ENCODE measurements at regions not wholly inside any gene's neighbourhood (a gene's known extent, or its start where the extent isn't known, plus 50 kb on each side); places are given as distances from the start of the nearest gene placed in this dataset.

- no peak overlapping the region for H3K4me3 ChIP-seq
- POLR2A ChIA-PET = no interaction called here
- WGBS (ENCODE audit: missing lambda C conversion rate) = 62% methylated on average over 8 of the region's 8 CpGs
- TF ChIP-seq TFCP2L1 (CRISPR knock-in tag; IDR thresholded peaks at IDR 0.05) (no peak), RAD21 (conservative IDR thresholded peaks at IDR 0.05 in 1 of 2, IDR thresholded peaks at IDR 0.05 in 1 of 2) (no peak), USF2 (IDR thresholded peaks at IDR 0.05) (no peak), ZFP36 (IDR thresholded peaks at IDR 0.05; ENCODE audit: borderline replicate concordance, partially characterized antibody) (no peak), NPAS2 (CRISPR knock-in tag; IDR thresholded peaks at IDR 0.05; ENCODE audit: borderline replicate concordance) (no peak), ESRRA (IDR thresholded peaks at IDR 0.05; ENCODE audit: borderline replicate concordance, low read length) (no peak), ATOH8 (CRISPR knock-in tag; IDR thresholded peaks at IDR 0.05; ENCODE audit: low read depth) (no peak), ZC3H11A (IDR thresholded peaks at IDR 0.05) (no peak), PHF8 (IDR thresholded peaks at IDR 0.05; ENCODE audit: borderline replicate concordance, low read depth) (no peak), MAFK (IDR thresholded peaks at IDR 0.05; ENCODE audit: partially characterized antibody) (no peak), SMC3 (IDR thresholded peaks at IDR 0.05) (no peak), BHLHE40 (IDR thresholded peaks at IDR 0.05; ENCODE audit: low read depth, low read length) (no peak), ZSCAN20 (CRISPR knock-in tag; IDR thresholded peaks at IDR 0.05) (no peak), REST (IDR thresholded peaks at IDR 0.05) (no peak), HOXB5 (CRISPR knock-in tag; IDR thresholded peaks at IDR 0.05) (no peak), HOXB13 (CRISPR knock-in tag; IDR thresholded peaks at IDR 0.05; ENCODE audit: low read depth) (no peak), HMGXB4 (CRISPR knock-in tag; IDR thresholded peaks at IDR 0.05; ENCODE audit: borderline replicate concordance) (no peak), EP300 (IDR thresholded peaks at IDR 0.05) (no peak), POLR2AphosphoS2 (conservative IDR thresholded peaks at IDR 0.05; ENCODE audit: low read length) (no peak)
- FAIRE-seq (no peak), ATAC-seq (no peak), DNase-seq (ENCODE audit: low read depth in 1 of 2, low spot score in 1 of 2) (no peak)
- H3K4me2 ChIP-seq = no peak overlapping the region
- CTCF ChIA-PET = interaction anchor here (1.2 kb wide), 1 partner anchor 16 kb away, joined by 3 read pairs; no protein-coding TSS in a partner anchor
- H3K9me3 ChIP-seq = no peaks in the 10 kb centered on the region
- no peaks in the 10 kb centered on the region for H3K4me1 ChIP-seq
- no peak overlapping the region for H3K27ac ChIP-seq
These were observed 221.6 kb upstream of the KIF2A start for GRCh38 chr5:62084391-62084790.

GRCh38 chr5:62090953-62091352, 215.1 kb upstream of the KIF2A start:
- H3K9me3 ChIP-seq = 0 out of 3 replicates have a peak, but pooled peaks cover 4% of the 10 kb centered on the region
- POLR2A ChIA-PET = no interaction called here
- H3K4me3 ChIP-seq = no peak overlapping the region
- no peak for FAIRE-seq
- H3K4me1 ChIP-seq = no peaks in the 10 kb centered on the region
- H3K27ac ChIP-seq = no peak overlapping the region
- DNase-seq (ENCODE audit: low read depth in 1 of 2, low spot score in 1 of 2) = no peak
- no peak overlapping the region for H3K4me2 ChIP-seq
- no peak for ATAC-seq
- CTCF ChIA-PET = no interaction called here
- TF ChIP-seq EHMT2 (IDR thresholded peaks at IDR 0.05; ENCODE audit: low read depth) = no peak
- no peak for TF ChIP-seq SREBF2 (IDR thresholded peaks at IDR 0.05)
- no peak for TF ChIP-seq RARB (CRISPR knock-in tag; IDR thresholded peaks at IDR 0.05)
- no peak for TF ChIP-seq HOXB13 (CRISPR knock-in tag; IDR thresholded peaks at IDR 0.05; ENCODE audit: low read depth)
- TF ChIP-seq REST (IDR thresholded peaks at IDR 0.05) = no peak
- no peak for TF ChIP-seq POLR2AphosphoS2 (conservative IDR thresholded peaks at IDR 0.05; ENCODE audit: low read length)
- no peak for TF ChIP-seq EP300 (IDR thresholded peaks at IDR 0.05)
- TF ChIP-seq MAZ (IDR thresholded peaks at IDR 0.05; ENCODE audit: borderline replicate concordance, low read depth, low read length) = no peak
- TF ChIP-seq JUNB (IDR thresholded peaks at IDR 0.05) = no peak
- TF ChIP-seq MAFK (IDR thresholded peaks at IDR 0.05; ENCODE audit: partially characterized antibody) = no peak
- TF ChIP-seq HEYL (CRISPR knock-in tag; IDR thresholded peaks at IDR 0.05) = no peak
